22Rv1 (cell line): ENCODE measurements at regions not wholly inside any gene's neighbourhood (a gene's known extent, or its start where the extent isn't known, plus 50 kb on each side); places are given as distances from the start of the nearest gene placed in this dataset.

ENCODE experiments used
- CTCF ChIP-seq: fragments of 450-650 bp; IDR thresholded peaks from 2 replicates; pipeline ENCODE4 v1.5.1; 2017; ENCODE audit warnings: mild to moderate bottlenecking
- ZFX ChIP-seq: fragments of 450-650 bp; IDR thresholded peaks from 2 replicates; pipeline ENCODE4 v1.6.1; 2017; ENCODE audit warnings: antibody characterized with exemption, borderline replicate concordance

GRCh38 chr20:39421571-39422105, 459.5 kb downstream of the DHX35 start:
- TF ChIP-seq CTCF (no peak), ZFX (no peak)
